GM19035 (cell line): ENCODE measurements at regions not wholly inside any gene's neighbourhood (a gene's known extent, or its start where the extent isn't known, plus 50 kb on each side); places are given as distances from the start of the nearest gene placed in this dataset.

Source experiments
- ATAC-seq: cut with Tn5 transposase; IDR thresholded peaks from one replicate; pipeline ENCODE4 v1.9.1; 2021; ENCODE audit not compliant: unreplicated experiment

DNA sequence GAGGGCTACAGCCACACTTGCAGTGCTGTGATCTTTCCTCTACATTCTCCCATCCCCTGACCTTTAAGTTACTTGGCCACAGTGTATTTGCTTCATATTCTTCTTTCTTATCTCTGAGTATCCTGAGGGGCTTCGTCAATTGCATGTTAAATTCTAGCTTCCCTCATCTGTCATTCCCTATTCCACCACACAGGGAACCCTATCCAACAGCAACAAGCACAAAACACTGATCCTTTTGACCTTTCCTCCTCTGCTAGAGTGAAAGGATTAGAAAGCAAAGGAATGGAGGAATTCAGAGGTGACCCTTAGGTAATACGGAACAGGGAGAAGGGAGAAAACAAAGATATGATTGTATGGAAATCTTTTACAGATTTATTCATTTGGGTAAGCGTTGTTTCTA, 1061.7 kb upstream of the TENM4 start:
- ATAC-seq: no peak

GRCh38 chr11:80495116-80495515, 1054.3 kb upstream of the TENM4 start:
- ATAC-seq: no peak

DNA sequence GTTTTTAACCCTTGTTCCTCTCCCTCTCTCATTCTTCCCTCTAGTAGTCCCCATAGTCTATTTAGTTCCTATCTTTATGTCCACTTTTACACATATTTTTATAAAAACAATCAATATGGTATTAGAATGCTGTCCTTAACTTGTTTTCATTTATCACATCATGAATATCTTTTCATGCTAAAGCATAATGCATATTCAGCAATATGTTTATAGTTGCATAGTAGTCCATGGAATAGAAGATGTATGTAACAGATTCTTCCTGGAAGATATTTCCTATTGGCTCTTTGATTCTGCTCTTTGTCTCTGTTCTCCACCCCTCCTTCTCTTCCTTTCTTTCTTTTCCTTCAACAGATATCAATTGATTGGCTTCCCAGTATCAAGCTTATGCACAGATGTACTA, 1047.1 kb upstream of the TENM4 start:
- ATAC-seq: no peak

GRCh38 chr11:80486678-80487077, 1045.8 kb upstream of the TENM4 start:
- no peak for ATAC-seq

GRCh38 chr11:80477178-80477577, 1036.3 kb upstream of the TENM4 start:
- no peak for ATAC-seq

DNA sequence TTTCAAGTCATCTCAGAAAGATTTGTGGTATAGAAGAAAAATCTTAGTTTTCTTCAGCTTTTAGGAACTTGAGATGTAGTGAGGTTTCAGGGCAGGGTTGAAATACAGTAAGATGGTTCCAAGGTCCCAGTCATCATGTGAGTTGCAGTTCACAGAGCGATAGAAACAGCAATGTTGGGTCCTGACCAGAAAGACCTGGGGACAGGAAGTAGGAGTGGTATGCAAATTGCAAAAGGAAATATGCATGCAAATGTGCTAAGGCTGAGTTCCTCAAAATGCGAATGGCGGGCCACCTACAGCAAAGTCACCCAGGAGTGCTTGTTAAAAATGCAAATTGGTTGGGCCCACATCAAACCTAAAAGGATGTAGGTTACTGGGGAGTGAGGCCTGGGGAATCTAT, 1032.7 kb upstream of the TENM4 start:
- peak; percentile 90 for ATAC-seq

DNA sequence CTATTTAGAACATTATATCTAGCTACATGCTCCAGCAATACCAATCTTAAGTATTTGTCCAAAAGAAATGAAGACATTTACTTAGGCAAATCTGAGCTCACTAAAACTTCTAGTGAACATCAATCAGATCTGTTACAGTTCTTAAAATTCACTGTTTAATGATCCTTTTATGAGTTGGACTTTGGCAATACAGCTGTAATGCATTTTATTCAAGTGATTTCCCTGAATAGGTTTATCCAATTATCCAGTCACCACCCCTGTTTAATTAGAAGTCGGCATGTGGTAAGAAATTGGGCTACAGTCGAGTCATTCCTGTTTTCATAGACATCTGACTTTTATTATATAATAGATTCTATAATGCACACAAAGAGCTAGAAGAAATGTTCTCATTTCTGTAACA, 1029.0 kb upstream of the TENM4 start:
- ATAC-seq: no peak

GRCh38 chr11:80466570-80466969, 1025.7 kb upstream of the TENM4 start:
- ATAC-seq: no peak

DNA sequence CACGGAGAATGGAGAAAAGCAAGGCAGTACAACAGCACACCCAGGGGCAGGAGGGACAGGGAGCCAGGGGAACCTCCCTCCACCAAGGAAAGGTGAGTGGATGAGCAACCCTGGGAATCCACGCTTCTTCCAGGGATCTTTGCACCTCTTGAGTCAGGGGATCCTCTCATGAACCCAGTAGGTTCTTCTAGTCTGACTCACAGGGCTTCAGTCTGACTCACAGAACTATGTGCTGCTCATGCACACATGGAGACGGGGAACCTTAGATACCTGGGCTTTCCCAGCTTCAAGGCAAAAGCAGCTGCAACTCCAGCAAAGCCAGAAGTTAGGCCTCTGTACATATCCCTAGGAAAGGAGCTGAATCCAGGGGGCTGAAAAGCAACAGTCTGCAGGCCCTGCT, 1021.4 kb upstream of the TENM4 start:
- no peak for ATAC-seq

DNA sequence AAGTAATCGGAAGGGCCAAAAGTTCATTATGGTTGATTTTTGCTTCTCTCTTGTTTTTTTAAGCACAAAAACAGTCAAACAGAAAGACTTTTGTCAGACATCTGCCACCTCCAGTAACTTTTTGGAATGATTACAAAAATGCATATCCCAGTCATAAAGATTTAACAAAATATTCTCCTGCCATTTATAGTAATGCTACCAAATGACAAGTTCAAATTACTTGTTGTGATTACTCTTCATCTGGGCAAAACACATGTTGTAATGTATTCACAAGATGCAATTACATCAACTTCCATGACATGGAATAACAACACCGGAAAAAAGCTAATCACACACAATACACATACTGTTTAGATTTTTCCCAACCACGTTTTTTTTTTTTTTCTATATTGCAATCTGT, 1017.5 kb upstream of the TENM4 start:
- no peak for ATAC-seq

DNA sequence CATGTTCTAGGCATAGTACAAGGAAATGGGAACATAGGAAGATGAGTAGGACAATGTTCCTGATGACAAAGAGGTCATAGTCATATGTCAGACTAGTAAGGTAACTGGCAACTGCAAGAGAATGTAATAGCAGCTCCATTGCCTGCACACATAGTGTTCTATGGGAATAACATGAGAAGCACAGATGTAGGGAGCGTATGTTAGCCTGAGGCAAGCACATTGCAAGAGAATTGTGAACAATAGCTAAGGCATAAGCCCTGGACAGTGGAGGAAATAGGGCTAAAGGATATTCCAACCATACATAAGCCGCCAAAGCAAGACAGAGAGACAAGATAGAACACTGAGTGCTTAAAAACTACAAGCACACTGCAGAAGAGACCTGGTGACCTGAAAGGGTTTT, 1017.0 kb upstream of the TENM4 start:
- ATAC-seq: no peak

DNA sequence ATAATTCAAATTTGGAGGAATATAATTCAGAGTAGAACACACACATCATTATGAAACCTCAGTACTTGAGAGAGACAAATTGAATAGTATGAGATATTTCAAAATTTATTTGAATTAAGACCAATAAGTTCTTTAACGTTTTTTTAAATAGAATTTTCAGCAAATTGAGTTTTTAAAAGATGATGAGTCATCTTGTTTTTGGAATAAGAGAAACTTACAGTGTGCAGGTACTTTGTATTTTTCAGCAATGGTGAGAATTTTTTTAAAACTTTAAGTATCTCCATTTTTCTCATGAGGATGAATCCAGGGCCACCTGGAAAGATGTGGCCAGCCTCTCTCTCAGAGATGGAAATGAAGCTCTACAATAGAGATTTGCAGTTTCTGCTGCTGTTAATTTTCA, 1015.0 kb upstream of the TENM4 start:
- no peak for ATAC-seq

DNA sequence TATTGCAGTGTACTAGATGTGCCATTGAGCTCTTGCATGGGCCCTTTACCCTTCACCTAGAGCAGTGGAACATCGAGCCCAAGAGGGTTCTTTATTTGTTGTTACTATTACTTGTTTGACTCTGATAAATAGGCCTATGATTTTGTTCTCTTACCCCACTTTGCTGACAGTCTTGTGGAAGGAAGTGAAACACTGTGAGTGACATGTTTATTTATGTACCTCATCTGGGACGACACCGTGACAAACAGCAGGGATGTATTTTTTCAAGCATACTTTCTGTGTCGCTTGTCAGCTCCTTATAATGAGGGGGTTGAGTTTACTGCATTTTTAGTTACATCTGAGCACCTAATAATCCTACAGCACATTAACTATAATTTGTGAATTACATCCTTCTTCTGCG, 1010.3 kb upstream of the TENM4 start:
- no peak for ATAC-seq

- no peak for ATAC-seq
Measured at GRCh38 chr11:80448709-80449108, 1007.9 kb upstream of the TENM4 start.

DNA sequence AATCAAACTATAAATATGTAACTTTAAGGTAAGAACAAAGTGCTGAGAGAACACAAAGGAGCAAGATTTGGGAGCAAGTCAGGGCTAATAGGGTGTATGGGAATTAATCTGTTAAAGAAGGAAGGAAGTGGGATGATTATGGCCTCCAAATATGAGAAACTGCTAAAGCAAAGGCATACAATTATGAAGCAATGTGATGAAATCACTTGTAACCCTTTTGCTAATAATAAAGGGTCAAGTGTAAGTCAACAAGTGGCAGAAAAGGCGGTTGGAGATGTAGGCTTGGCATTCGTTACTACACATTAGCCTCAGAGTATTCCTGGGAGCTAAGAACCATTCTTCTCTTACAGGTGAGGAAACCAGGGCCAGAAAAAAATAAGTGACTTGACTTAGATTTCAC, 1002.3 kb upstream of the TENM4 start:
- ATAC-seq: no peak

DNA sequence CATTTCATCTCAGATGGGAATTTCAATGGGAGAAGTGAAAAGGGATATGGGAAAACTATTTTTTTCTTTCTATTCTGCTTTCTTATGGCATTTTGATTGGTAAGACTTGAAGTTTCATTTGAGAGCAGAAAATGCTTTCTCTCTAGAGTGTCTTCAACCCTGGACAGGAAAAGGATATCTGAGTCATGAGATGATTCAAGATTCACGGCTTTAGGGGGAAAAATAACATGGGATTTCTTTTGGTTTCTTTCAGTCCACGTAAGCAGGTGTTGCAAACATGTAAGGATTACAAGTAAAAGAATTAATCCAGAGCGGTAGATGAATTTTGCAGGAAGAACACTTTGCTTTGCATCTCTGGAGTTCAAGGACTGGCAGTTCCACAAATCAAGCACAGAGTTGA, 1001.0 kb upstream of the TENM4 start:
- no peak for ATAC-seq

DNA sequence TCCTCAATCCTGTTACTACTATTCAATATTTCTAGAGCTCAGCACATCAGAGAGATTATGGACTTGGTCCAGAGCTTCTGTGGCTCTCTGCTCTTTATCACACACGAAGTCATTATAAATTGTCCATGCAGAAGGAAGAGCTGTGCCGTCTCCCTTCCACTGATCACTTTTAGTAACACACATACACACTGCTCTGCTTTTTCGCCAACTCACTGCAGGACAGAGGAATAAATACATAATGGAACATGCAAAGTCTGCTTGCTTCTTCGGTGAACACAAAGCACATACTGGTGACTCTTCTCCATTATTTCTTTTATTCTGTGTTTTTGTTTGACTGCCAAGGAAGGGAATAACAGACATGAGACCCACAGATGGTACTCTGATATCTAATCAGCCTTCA, 1000.0 kb upstream of the TENM4 start:
- ATAC-seq: no peak

DNA sequence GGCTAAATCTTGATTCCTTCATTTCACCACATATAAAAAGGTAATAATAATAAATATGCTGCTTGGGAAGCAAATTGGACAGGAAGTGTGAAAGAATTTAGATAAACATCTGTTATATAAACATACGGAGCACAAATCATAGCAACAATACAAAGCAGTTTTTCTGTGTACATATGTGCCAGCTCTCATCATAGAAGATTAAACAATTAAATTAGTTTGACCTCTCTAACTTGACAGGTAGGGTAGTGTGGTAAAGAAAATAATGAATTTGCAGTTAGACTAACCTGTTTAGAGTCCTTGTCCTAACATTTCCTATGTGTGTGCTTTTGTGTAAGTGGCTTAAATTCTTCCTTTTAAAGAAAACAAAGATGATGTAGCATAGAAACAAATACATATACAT, 995.7 kb upstream of the TENM4 start:
- no peak for ATAC-seq

GRCh38 chr11:80435345-80435744, 994.5 kb upstream of the TENM4 start:
- ATAC-seq: no peak

DNA sequence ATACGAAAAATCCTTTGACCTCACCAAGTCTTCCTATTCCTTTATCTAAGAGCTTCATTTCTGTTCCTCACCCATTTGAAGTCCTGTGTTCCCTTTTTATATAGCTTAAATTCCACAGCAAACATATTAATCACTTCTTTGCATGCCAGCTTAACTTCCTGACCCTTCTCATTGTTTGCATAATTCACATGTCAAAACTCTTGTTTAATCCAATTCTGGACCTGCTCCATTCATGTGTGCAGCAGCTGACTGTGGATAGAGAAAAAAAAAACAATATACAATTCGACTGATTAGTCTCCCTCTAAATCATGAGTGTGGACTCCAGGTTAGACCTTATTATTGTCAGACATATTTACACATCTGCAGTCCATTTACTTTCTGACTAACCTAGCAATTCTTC, 991.2 kb upstream of the TENM4 start:
- no peak for ATAC-seq

- peak; percentile 52 for ATAC-seq
Measured at GRCh38 chr11:80424012-80424695, 983.3 kb upstream of the TENM4 start.

DNA sequence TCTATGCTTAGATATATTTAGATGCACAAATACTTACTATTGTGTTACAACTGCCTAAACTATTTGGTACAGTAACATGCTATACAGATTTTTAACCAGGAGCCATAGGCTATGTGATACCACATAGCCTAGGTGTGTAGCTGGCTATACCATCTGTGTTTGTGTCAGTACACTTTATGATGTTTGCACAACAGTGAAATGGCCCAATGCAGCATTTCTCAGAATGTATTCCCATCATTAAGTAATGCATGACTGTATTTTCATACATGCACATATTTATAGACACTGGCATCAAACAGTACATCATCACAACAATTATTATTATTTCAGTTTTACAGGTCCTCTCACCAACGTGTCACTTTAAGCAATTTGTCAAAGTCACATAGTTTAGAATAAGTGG, 979.5 kb upstream of the TENM4 start:
- no peak for ATAC-seq

DNA sequence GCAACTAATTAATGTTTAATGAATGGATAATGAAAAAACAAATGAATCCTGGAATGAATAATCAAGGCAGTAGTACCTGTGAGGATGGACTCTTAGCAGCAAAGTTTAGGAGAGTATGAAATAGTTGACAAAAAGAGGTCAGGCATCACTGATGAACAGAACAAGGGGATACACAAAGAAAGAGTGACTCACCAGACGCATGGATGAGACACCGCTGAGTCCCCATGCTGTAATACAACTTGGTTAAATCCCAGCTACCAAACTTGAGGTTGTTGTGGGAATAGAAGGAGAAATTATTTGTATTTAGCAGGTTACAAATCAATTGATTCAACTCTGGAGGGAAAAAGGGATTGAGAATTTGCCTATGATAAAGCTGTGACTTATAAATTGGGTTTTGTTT, 976.9 kb upstream of the TENM4 start:
- no peak for ATAC-seq

DNA sequence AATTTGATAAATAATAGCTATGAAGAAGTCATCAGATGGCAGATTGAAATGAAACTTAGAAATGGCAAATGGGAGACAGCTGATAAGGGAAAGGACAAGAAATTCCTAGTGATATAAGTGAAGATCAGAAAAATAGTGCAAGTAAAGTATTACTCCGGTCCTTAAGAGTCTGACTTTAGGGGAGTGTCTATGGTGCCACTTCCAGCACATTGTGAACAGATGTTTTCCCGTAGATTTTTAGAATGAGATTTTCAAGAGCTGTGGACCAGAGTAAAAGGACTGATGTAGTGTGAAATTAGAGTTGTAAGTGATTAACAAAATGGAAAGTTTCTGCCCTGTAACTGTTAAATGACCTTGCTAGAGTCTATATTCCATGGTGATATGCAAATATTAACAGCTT, 974.8 kb upstream of the TENM4 start:
- ATAC-seq: no peak
